HEK293T (cell line): ENCODE measurements at regions not wholly inside any gene's neighbourhood (a gene's known extent, or its start where the extent isn't known, plus 50 kb on each side); places are given as distances from the start of the nearest gene placed in this dataset.
"Not testable (repeated sequence)": the region's sequence is repeated elsewhere in the genome, so short reads cannot be mapped to it uniquely, and the experiment has no call there.

Source experiments
- CTCF ChIA-PET: fragments of 350-600 bp; formaldehyde crosslinking; extraction: SDS; loops from one replicate; lab custom pipeline; 2021; ENCODE audit warnings: antibody characterized with exemption, inconsistent platforms; lab: Yijun Ruan, JAX
- POLR2A ChIA-PET: fragments of 350-600 bp; formaldehyde crosslinking; extraction: SDS; loops from one replicate; lab custom pipeline; 2020; ENCODE audit warnings: antibody characterized with exemption, inconsistent platforms; lab: Yijun Ruan, JAX
- DNase-seq: peaks from one replicate; pipeline ENCODE4 v3.0.0; 2012; ENCODE audit warnings: mixed read lengths; ENCODE audit errors: extremely low spot score
- ARNT ChIP-seq: fragments of 450-650 bp; IDR thresholded peaks from 2 replicates; pipeline ENCODE4 v1.6.1; 2017; ENCODE audit warnings: mild to moderate bottlenecking
- BHLHE40 ChIP-seq: fragments of 450-650 bp; IDR thresholded peaks from 2 replicates; pipeline ENCODE4 v1.6.1; 2016; ENCODE audit warnings: mild to moderate bottlenecking, moderate library complexity, borderline replicate concordance
- CTBP1 ChIP-seq: fragments of 450-650 bp; IDR thresholded peaks from 2 replicates; pipeline ENCODE4 v1.6.1; 2016; ENCODE audit warnings: borderline replicate concordance
- ELF4 ChIP-seq: fragments of 450-650 bp; IDR thresholded peaks from 2 replicates; pipeline ENCODE4 v1.6.1; 2017; ENCODE audit warnings: antibody characterized with exemption
- FOXA1 ChIP-seq: fragments of 450-650 bp; IDR thresholded peaks from 2 replicates; pipeline ENCODE4 v1.6.1; 2016; ENCODE audit warnings: mild to moderate bottlenecking
- FOXK2 ChIP-seq: fragments of 450-650 bp; IDR thresholded peaks from 2 replicates; pipeline ENCODE4 v1.6.1; 2016; ENCODE audit warnings: mild to moderate bottlenecking
- HDGF ChIP-seq: fragments of 450-650 bp; IDR thresholded peaks from 2 replicates; pipeline ENCODE4 v1.6.1; 2017; ENCODE audit warnings: antibody characterized with exemption, borderline replicate concordance
- L3MBTL2 ChIP-seq: fragments of 450-650 bp; conservative IDR thresholded peaks from 2 replicates; pipeline ENCODE4 v1.6.1; 2016; ENCODE audit warnings: mild to moderate bottlenecking
- LEF1 ChIP-seq: fragments of 450-650 bp; IDR thresholded peaks from 2 replicates; pipeline ENCODE4 v1.6.1; 2017; ENCODE audit warnings: mild to moderate bottlenecking, borderline replicate concordance
- NFRKB ChIP-seq: fragments of 450-650 bp; IDR thresholded peaks from 2 replicates; pipeline ENCODE4 v1.6.1; 2016; ENCODE audit warnings: mild to moderate bottlenecking, moderate library complexity
- PKNOX1 ChIP-seq: fragments of 450-650 bp; IDR thresholded peaks from 2 replicates; pipeline ENCODE4 v1.6.1; 2016
- SP1 ChIP-seq: fragments of 450-650 bp; IDR thresholded peaks from 2 replicates; pipeline ENCODE4 v1.6.1; 2017
- SUZ12 ChIP-seq: fragments of 450-650 bp; IDR thresholded peaks from 2 replicates; pipeline ENCODE4 v1.6.1; 2016; ENCODE audit warnings: mild to moderate bottlenecking
- TARDBP ChIP-seq: fragments of 450-650 bp; IDR thresholded peaks from 2 replicates; pipeline ENCODE4 v1.6.1; 2016

GRCh38 chr1:94362466-94363058 is 55.6 kb upstream of the ABCD3 start:
- DNase-seq: no peak
- ChIA-PET CTCF (no interaction called here), POLR2A (no interaction called here)
- no peak for TF ChIP-seq SUZ12

GRCh38 chr1:94358630-94359599 is 59.3 kb upstream of the ABCD3 start:
- POLR2A ChIA-PET: no interaction called here
- DNase-seq: no peak
- CTCF ChIA-PET: no interaction called here
- no peak for TF ChIP-seq FOXK2
- no peak for TF ChIP-seq TARDBP
- no peak for TF ChIP-seq LEF1
- TF ChIP-seq ARNT: no peak
- no peak for TF ChIP-seq NFRKB
- TF ChIP-seq SP1: no peak
- TF ChIP-seq ELF4: no peak
- TF ChIP-seq FOXA1: no peak

GRCh38 chr1:94357661-94358060 is 60.5 kb upstream of the ABCD3 start:
- DNase-seq: no peak
- POLR2A ChIA-PET: no interaction called here
- no peak for TF ChIP-seq FOXK2
- no peak for TF ChIP-seq BHLHE40
- no peak for TF ChIP-seq SUZ12
- no peak for TF ChIP-seq ELF4
- TF ChIP-seq SP1: no peak
- no peak for TF ChIP-seq FOXA1
- CTCF ChIA-PET: interaction anchor here (0.6 kb wide), 1 partner anchor 93 kb away, joined by 3 read pairs; no protein-coding TSS in a partner anchor

- ChIA-PET POLR2A (no interaction called here), CTCF (no interaction called here)
- DNase-seq: no peak
- no peak for TF ChIP-seq BHLHE40
- TF ChIP-seq SP1: no peak
- no peak for TF ChIP-seq TARDBP
- TF ChIP-seq HDGF: no peak
These were observed 62.7 kb upstream of the ABCD3 start for GRCh38 chr1:94355485-94355980.

GRCh38 chr1:94351481-94351880 is 66.7 kb upstream of the ABCD3 start:
- POLR2A ChIA-PET: no interaction called here
- no peak for TF ChIP-seq ELF4
- TF ChIP-seq L3MBTL2: no peak
- TF ChIP-seq FOXA1: no peak
- TF ChIP-seq LEF1: no peak
- no peak for TF ChIP-seq BHLHE40
- TF ChIP-seq NFRKB: no peak
- TF ChIP-seq HDGF: no peak
- no peak for TF ChIP-seq SUZ12

GRCh38 chr1:94350350-94350924 is 67.8 kb upstream of the ABCD3 start:
- POLR2A ChIA-PET: no interaction called here
- no peak for DNase-seq
- CTCF ChIA-PET: no interaction called here
- no peak for TF ChIP-seq LEF1

More at GRCh38 chr1:94351481-94351880, 66.7 kb upstream of the ABCD3 start:
- CTCF ChIA-PET: no interaction called here
- DNase-seq: no peak

GRCh38 chr1:94349853-94350252 is 68.3 kb upstream of the ABCD3 start:
- no peak for DNase-seq
- CTCF ChIA-PET: no interaction called here
- no peak for TF ChIP-seq ELF4
- no peak for TF ChIP-seq FOXK2
- no peak for TF ChIP-seq NFRKB
- no peak for TF ChIP-seq SUZ12
- TF ChIP-seq L3MBTL2: no peak
- no peak for TF ChIP-seq CTBP1
- no peak for TF ChIP-seq PKNOX1
- no peak for TF ChIP-seq LEF1
- no peak for TF ChIP-seq BHLHE40

GRCh38 chr1:94348386-94348785 is 69.8 kb upstream of the ABCD3 start:
- POLR2A ChIA-PET, DNase-seq, CTCF ChIA-PET: not testable (repeated sequence)

More at GRCh38 chr1:94349853-94350252, 68.3 kb upstream of the ABCD3 start:
- POLR2A ChIA-PET: no interaction called here
